Right renal cortex interstitium (tissue), 3 donors: ENCODE measurements at regions not wholly inside any gene's neighbourhood (a gene's known extent, or its start where the extent isn't known, plus 50 kb on each side); places are given as distances from the start of the nearest gene placed in this dataset.

Source experiments
- DNase-seq, 3 donors: peaks; one replicate each; pipeline ENCODE4 v3.0.0-alpha.2; 2013; ENCODE audit warnings: low read depth in 3 of 3, low spot score in 2 of 3

GRCh38 chr10:50936335-50936734, 50.9 kb upstream of the A1CF start:
- no peak for DNase-seq

- DNase-seq, result peak; percentile 16 to 19 (median 19)
Measured at GRCh38 chr10:50937230-50937907, 51.9 kb upstream of the A1CF start.

GRCh38 chr10:50941629-50942028, 56.2 kb upstream of the A1CF start:
- no peak for DNase-seq

- no peak for DNase-seq
Measured at GRCh38 chr10:50946991-50947781, 61.8 kb upstream of the A1CF start.

GRCh38 chr10:50951365-50951764, 65.9 kb upstream of the A1CF start:
- DNase-seq, result no peak

GRCh38 chr10:50961297-50961696, 75.9 kb upstream of the A1CF start:
- DNase-seq, result no peak

GRCh38 chr10:50963063-50963462, 77.6 kb upstream of the A1CF start:
- no peak for DNase-seq

- DNase-seq, result no peak
Measured at GRCh38 chr10:50968386-50969091, 83.1 kb upstream of the A1CF start.

- DNase-seq, result no peak
Measured at GRCh38 chr10:50972591-50972990, 87.2 kb upstream of the A1CF start.

GRCh38 chr10:50981385-50981784, 92.9 kb upstream of the PRKG1 start:
- no peak for DNase-seq

- DNase-seq, result no peak
Measured at GRCh38 chr10:50981904-50982303, 92.4 kb upstream of the PRKG1 start.

GRCh38 chr10:50982989-50983388, 91.3 kb upstream of the PRKG1 start:
- no peak for DNase-seq

GRCh38 chr10:50987934-50988333, 86.4 kb upstream of the PRKG1 start:
- DNase-seq, result no peak

- no peak for DNase-seq
Measured at GRCh38 chr10:50988792-50989191, 85.5 kb upstream of the PRKG1 start.

GRCh38 chr10:50990568-50991455, 83.5 kb upstream of the PRKG1 start:
- peak in 1 of 3 donors; percentile 70 for DNase-seq

- DNase-seq, result peak in 1 of 3 donors; percentile 40
Measured at GRCh38 chr10:50991456-50992355, 82.6 kb upstream of the PRKG1 start.

- DNase-seq, result no peak
Measured at GRCh38 chr10:50992356-50992901, 81.9 kb upstream of the PRKG1 start.

GRCh38 chr10:50992972-50993766, 81.1 kb upstream of the PRKG1 start:
- DNase-seq, result peak in 1 of 3 donors; percentile 40
